HUES6 (cell line): ENCODE measurements at regions not wholly inside any gene's neighbourhood (a gene's known extent, or its start where the extent isn't known, plus 50 kb on each side); places are given as distances from the start of the nearest gene placed in this dataset.

ENCODE experiments used
- H3K27ac ChIP-seq: 2 replicates; pipeline ENCODE4 v1.7.0; 2013; ENCODE audit warnings: low read depth, mild to moderate bottlenecking, low read length, inconsistent platforms
- H3K27me3 ChIP-seq: 2 replicates; pipeline ENCODE4 v1.6.1; 2013; ENCODE audit warnings: low read length; ENCODE audit not compliant: control insufficient read depth, insufficient read depth
- H3K36me3 ChIP-seq: 2 replicates; pipeline ENCODE4 v1.6.1; 2013; ENCODE audit warnings: low read length; ENCODE audit not compliant: control insufficient read depth, insufficient read depth
- H3K4me1 ChIP-seq: 2 replicates; pipeline ENCODE4 v1.6.1; 2013; ENCODE audit warnings: low read length; ENCODE audit not compliant: control insufficient read depth, insufficient read depth
- H3K4me3 ChIP-seq: 2 replicates; pipeline ENCODE4 v1.5.1; 2013; ENCODE audit warnings: low read depth, low read length
- H3K9ac ChIP-seq: one replicate; pipeline ENCODE4 v1.6.1; 2013; ENCODE audit warnings: mild to moderate bottlenecking, low read length
- H3K9me3 ChIP-seq: 2 replicates; pipeline ENCODE4 v1.6.1; 2013; ENCODE audit warnings: low read depth, low read length; ENCODE audit not compliant: control insufficient read depth, insufficient read depth

GRCh38 chr13:74204602-74205312 lies 70.6 kb upstream of the KLF12 start:
- no peak overlapping the region for H3K27ac ChIP-seq

GRCh38 chr13:74203576-74203975 lies 69.4 kb upstream of the KLF12 start:
- Histone ChIP-seq H3K9me3 (peaks cover 23% of the 10 kb centered on the region), H3K9ac (no peak overlapping the region), H3K36me3 (no peaks in the 10 kb centered on the region), H3K27me3 (no peaks in the 10 kb centered on the region), H3K4me1 (no peaks in the 10 kb centered on the region), H3K4me3 (no peak overlapping the region), H3K27ac (no peak overlapping the region)

More at GRCh38 chr13:74204602-74205312, 70.6 kb upstream of the KLF12 start:
- H3K36me3 ChIP-seq: no peaks in the 10 kb centered on the region
- no peaks in the 10 kb centered on the region for H3K27me3 ChIP-seq
- H3K4me1 ChIP-seq: no peaks in the 10 kb centered on the region
- no peak overlapping the region for H3K4me3 ChIP-seq
- H3K9ac ChIP-seq: no peak overlapping the region
- peaks cover 23% of the 10 kb centered on the region for H3K9me3 ChIP-seq

- no peaks in the 10 kb centered on the region for H3K36me3 ChIP-seq
- no peaks in the 10 kb centered on the region for H3K4me1 ChIP-seq
- H3K27ac ChIP-seq: no peak overlapping the region
- no peak overlapping the region for H3K4me3 ChIP-seq
- H3K9ac ChIP-seq: no peak overlapping the region
- no peaks in the 10 kb centered on the region for H3K27me3 ChIP-seq
- peaks cover 23% of the 10 kb centered on the region for H3K9me3 ChIP-seq
These were observed 68.1 kb upstream of the KLF12 start for GRCh38 chr13:74202129-74202813.

- Histone ChIP-seq H3K4me1 (no peaks in the 10 kb centered on the region), H3K9ac (no peak overlapping the region)
These were observed 67.3 kb upstream of the KLF12 start for GRCh38 chr13:74201530-74201929.

GRCh38 chr13:74200081-74200480 lies 65.9 kb upstream of the KLF12 start:
- no peak overlapping the region for H3K9ac ChIP-seq
- H3K9me3 ChIP-seq: peaks cover 18% of the 10 kb centered on the region
- H3K4me1 ChIP-seq: no peaks in the 10 kb centered on the region

More at GRCh38 chr13:74201530-74201929, 67.3 kb upstream of the KLF12 start:
- H3K4me3 ChIP-seq: no peak overlapping the region
- no peak overlapping the region for H3K27ac ChIP-seq
- no peaks in the 10 kb centered on the region for H3K27me3 ChIP-seq
- H3K36me3 ChIP-seq: no peaks in the 10 kb centered on the region
- H3K9me3 ChIP-seq: peaks cover 18% of the 10 kb centered on the region

GRCh38 chr13:74197677-74198429 lies 63.6 kb upstream of the KLF12 start:
- no peak overlapping the region for H3K27ac ChIP-seq
- H3K9ac ChIP-seq: no peak overlapping the region
- peaks cover 9% of the 10 kb centered on the region for H3K9me3 ChIP-seq
- H3K4me3 ChIP-seq: no peak overlapping the region
- no peaks in the 10 kb centered on the region for H3K36me3 ChIP-seq
- H3K27me3 ChIP-seq: no peaks in the 10 kb centered on the region
- no peaks in the 10 kb centered on the region for H3K4me1 ChIP-seq

More at GRCh38 chr13:74200081-74200480, 65.9 kb upstream of the KLF12 start:
- H3K4me3 ChIP-seq: no peak overlapping the region
- no peak overlapping the region for H3K27ac ChIP-seq
- H3K27me3 ChIP-seq: no peaks in the 10 kb centered on the region
- no peaks in the 10 kb centered on the region for H3K36me3 ChIP-seq

GRCh38 chr13:74194846-74195245 lies 60.6 kb upstream of the KLF12 start:
- no peaks in the 10 kb centered on the region for H3K27me3 ChIP-seq
- no peak overlapping the region for H3K27ac ChIP-seq
- H3K36me3 ChIP-seq: no peaks in the 10 kb centered on the region
- H3K9me3 ChIP-seq: no peaks in the 10 kb centered on the region
- no peak overlapping the region for H3K9ac ChIP-seq
- no peak overlapping the region for H3K4me3 ChIP-seq
- no peaks in the 10 kb centered on the region for H3K4me1 ChIP-seq

- H3K4me1 ChIP-seq: no peaks in the 10 kb centered on the region
- H3K9ac ChIP-seq: no peak overlapping the region
- no peaks in the 10 kb centered on the region for H3K27me3 ChIP-seq
- no peaks in the 10 kb centered on the region for H3K9me3 ChIP-seq
- no peak overlapping the region for H3K4me3 ChIP-seq
- H3K27ac ChIP-seq: no peak overlapping the region
- no peaks in the 10 kb centered on the region for H3K36me3 ChIP-seq
These were observed 59.2 kb upstream of the KLF12 start for GRCh38 chr13:74193391-74193790.

- no peak overlapping the region for H3K9ac ChIP-seq
- no peaks in the 10 kb centered on the region for H3K27me3 ChIP-seq
- H3K36me3 ChIP-seq: no peaks in the 10 kb centered on the region
- no peaks in the 10 kb centered on the region for H3K4me1 ChIP-seq
- no peaks in the 10 kb centered on the region for H3K9me3 ChIP-seq
- H3K27ac ChIP-seq: no peak overlapping the region
- no peak overlapping the region for H3K4me3 ChIP-seq
These were observed 57.2 kb upstream of the KLF12 start for GRCh38 chr13:74191410-74191809.

- Histone ChIP-seq H3K36me3 (no peaks in the 10 kb centered on the region), H3K9me3 (no peaks in the 10 kb centered on the region), H3K9ac (no peak overlapping the region), H3K27me3 (no peaks in the 10 kb centered on the region), H3K4me1 (no peaks in the 10 kb centered on the region), H3K27ac (no peak overlapping the region), H3K4me3 (no peak overlapping the region)
These were observed 56.8 kb upstream of the KLF12 start for GRCh38 chr13:74190999-74191398.

GRCh38 chr13:74187564-74187963 lies 53.4 kb upstream of the KLF12 start:
- Histone ChIP-seq H3K36me3 (no peaks in the 10 kb centered on the region), H3K9ac (no peak overlapping the region), H3K4me1 (no peaks in the 10 kb centered on the region), H3K4me3 (no peak overlapping the region), H3K27me3 (no peaks in the 10 kb centered on the region), H3K9me3 (no peaks in the 10 kb centered on the region), H3K27ac (no peak overlapping the region)
